H1 (cell line): ENCODE measurements at regions not wholly inside any gene's neighbourhood (a gene's known extent, or its start where the extent isn't known, plus 50 kb on each side); places are given as distances from the start of the nearest gene placed in this dataset.

ENCODE experiments used
- CTCF ChIA-PET: fragments of 300-600 bp; sonication (Branson Sonifier 250); formaldehyde crosslinking; loops from one replicate; lab custom pipeline; 2021; ENCODE audit not compliant: partially characterized antibody; lab: Charles Lee
- POLR2A ChIA-PET: fragments of 300-600 bp; sonication (Branson Sonifier 250); formaldehyde crosslinking; loops from one replicate; lab custom pipeline; 2021; ENCODE audit warnings: inconsistent platforms; ENCODE audit not compliant: partially characterized antibody; lab: Charles Lee
- DNase-seq, 2 experiments: peaks; one replicate each; pipeline versions ENCODE4 v3.0.0 to v3.0.0-alpha.2; 2010 to 2022; ENCODE audit warnings: low spot score in 2 of 2, low read depth in 1 of 2, mixed read lengths in 1 of 2
- FAIRE-seq: peaks from 2 replicates; lab custom pipeline; 2011; peaks lifted over from hg19 to GRCh38; lab: Jason Lieb, UNC
- H2AFZ ChIP-seq: 2 replicates; pipeline ENCODE4 v1.8.1; 2012; ENCODE audit warnings: low read length, inconsistent platforms
- H2AK5ac ChIP-seq: 2 replicates; pipeline ENCODE4 v1.6.1; 2013; ENCODE audit warnings: low read depth, low read length
- H2BK120ac ChIP-seq: replicated peaks from 2 replicates; pipeline ENCODE3; 2013; ENCODE audit warnings: low read depth, low read length, inconsistent platforms
- H2BK12ac ChIP-seq: 2 replicates; pipeline ENCODE4 v1.6.1; 2013; ENCODE audit warnings: low read depth, low read length
- H2BK15ac ChIP-seq: 2 replicates; pipeline ENCODE4 v1.6.1; 2013; ENCODE audit warnings: low read length
- H2BK20ac ChIP-seq: 2 replicates; pipeline ENCODE4 v1.6.1; 2013; ENCODE audit warnings: low read length
- H2BK5ac ChIP-seq: 2 replicates; pipeline ENCODE4 v1.6.1; 2013; ENCODE audit warnings: low read depth, low read length
- H3K14ac ChIP-seq: 2 replicates; pipeline ENCODE4 v1.6.1; 2013; ENCODE audit warnings: inconsistent platforms; ENCODE audit not compliant: insufficient read length
- H3K18ac ChIP-seq: 2 replicates; pipeline ENCODE4 v1.6.1; 2013; ENCODE audit warnings: low read length; ENCODE audit errors: extremely low read depth
- H3K23ac ChIP-seq: 2 replicates; pipeline ENCODE4 v1.6.1; 2013; ENCODE audit warnings: inconsistent platforms; ENCODE audit not compliant: insufficient read length
- H3K23me2 ChIP-seq: 2 replicates; pipeline ENCODE4 v1.6.1; 2013; ENCODE audit warnings: low read depth, low read length
- H3K27ac ChIP-seq: 2 replicates; pipeline ENCODE4 v1.6.1; 2011; ENCODE audit warnings: low read depth, low read length, inconsistent platforms
- H3K27me3 ChIP-seq, 4 experiments: replicated peaks in 1 of 4; 1 replicate in 1 of 4; 2 replicates in 3 of 4; pipeline versions ENCODE4 v1.6.1 to v1.8.1; 2011 to 2013; ENCODE audit warnings: low read length in 3 of 4, mild to moderate bottlenecking in 3 of 4, inconsistent platforms in 2 of 4, mixed read lengths in 2 of 4, moderate library complexity in 1 of 4; ENCODE audit not compliant: control insufficient read depth in 3 of 4, insufficient read depth in 3 of 4; ENCODE audit errors: extremely low read depth in 1 of 4
- H3K36me3 ChIP-seq, 4 experiments: 2 replicates each; pipeline versions ENCODE4 v1.6.1 to v1.8.1; 2011 to 2013; ENCODE audit warnings: mild to moderate bottlenecking in 4 of 4, low read length in 3 of 4, moderate library complexity in 2 of 4, control low read depth in 1 of 4, inconsistent platforms in 1 of 4; ENCODE audit not compliant: insufficient read depth in 4 of 4, control insufficient read depth in 2 of 4
- H3K4ac ChIP-seq: replicated peaks from 2 replicates; pipeline ENCODE3; 2013; ENCODE audit warnings: low read length, low read depth, mixed read lengths, inconsistent platforms; ENCODE audit not compliant: insufficient read length
- H3K4me1 ChIP-seq, 4 experiments: replicated peaks in 1 of 4; 1 replicate in 1 of 4; 2 replicates in 3 of 4; pipeline versions ENCODE4 v1.6.1 to v1.8.1; 2011 to 2013; ENCODE audit warnings: low read length in 3 of 4, inconsistent platforms in 2 of 4, mixed read lengths in 1 of 4; ENCODE audit not compliant: insufficient read depth in 4 of 4, control insufficient read depth in 3 of 4
- H3K4me2 ChIP-seq, 2 experiments: 2 replicates each; pipeline versions ENCODE4 v1.6.1 to v1.8.1; 2011 to 2013; ENCODE audit warnings: low read depth in 2 of 2, low read length in 2 of 2, control low read depth in 1 of 2, inconsistent platforms in 1 of 2, mild to moderate bottlenecking in 1 of 2; ENCODE audit not compliant: insufficient read depth in 1 of 2
- H3K4me3 ChIP-seq, 4 experiments: fragments of 200-600, 300-600 bp in 1 of 4; sonication (generic), shearing (Covaris generic), sonication (Bioruptor Twin) in 1 of 4; 2 replicates each; pipeline versions ENCODE4 v1.5.1 to v1.8.1; 2011 to 2016; ENCODE audit warnings: low read length in 4 of 4, low read depth in 3 of 4, control low read depth in 2 of 4, inconsistent platforms in 2 of 4, mild to moderate bottlenecking in 2 of 4, mixed read lengths in 1 of 4, moderate library complexity in 1 of 4; ENCODE audit not compliant: insufficient read depth in 2 of 4; ENCODE audit errors: extremely low read depth in 1 of 4
- H3K56ac ChIP-seq: replicated peaks from 2 replicates; pipeline ENCODE3; 2013; ENCODE audit warnings: low read depth, mild to moderate bottlenecking, mixed read lengths, low read length, inconsistent platforms; ENCODE audit not compliant: insufficient read length
- H3K79me1 ChIP-seq: 2 replicates; pipeline ENCODE4 v1.6.1; 2013; ENCODE audit warnings: low read depth, low read length, control low read depth
- H3K79me2 ChIP-seq, 2 experiments: 2 replicates each; pipeline versions ENCODE4 v1.6.1 to v1.8.1; 2012 to 2013; ENCODE audit warnings: low read length in 2 of 2, mild to moderate bottlenecking in 2 of 2, inconsistent platforms in 1 of 2; ENCODE audit not compliant: insufficient read depth in 2 of 2, control insufficient read depth in 1 of 2
- H3K9ac ChIP-seq, 4 experiments: replicated peaks in 1 of 4; 1 replicate in 1 of 4; 2 replicates in 3 of 4; pipeline versions ENCODE4 v1.6.1 to v1.8.1; 2011 to 2013; ENCODE audit warnings: low read depth in 3 of 4, low read length in 3 of 4, control low read depth in 2 of 4, mild to moderate bottlenecking in 2 of 4, moderate library complexity in 2 of 4, inconsistent platforms in 1 of 4; ENCODE audit errors: extremely low read depth in 1 of 4
- H3K9me3 ChIP-seq, 2 experiments: 2 replicates each; pipeline versions ENCODE4 v1.6.1 to v1.8.1; 2012 to 2013; ENCODE audit warnings: mild to moderate bottlenecking in 2 of 2, moderate library complexity in 2 of 2, control low read depth in 1 of 2, inconsistent platforms in 1 of 2, low read depth in 1 of 2, low read length in 1 of 2, mixed read lengths in 1 of 2; ENCODE audit not compliant: insufficient read depth in 2 of 2
- H4K20me1 ChIP-seq, 2 experiments: replicated peaks in 1 of 2; 2 replicates each; pipeline versions ENCODE3 to v1.8.1; 2011 to 2013; ENCODE audit warnings: inconsistent platforms in 2 of 2, low read length in 2 of 2, mild to moderate bottlenecking in 1 of 2; ENCODE audit not compliant: insufficient read depth in 2 of 2, control insufficient read depth in 1 of 2
- H4K5ac ChIP-seq: 2 replicates; pipeline ENCODE4 v1.6.1; 2013; ENCODE audit warnings: low read length, low read depth, mixed read lengths, inconsistent platforms; ENCODE audit not compliant: insufficient read length
- H4K8ac ChIP-seq: 2 replicates; pipeline ENCODE4 v1.8.0; 2013; ENCODE audit warnings: mild to moderate bottlenecking, moderate library complexity, low read length, inconsistent platforms; ENCODE audit not compliant: insufficient read depth; ENCODE audit errors: extremely low read depth
- H4K91ac ChIP-seq: replicated peaks from 2 replicates; pipeline ENCODE3; 2013; ENCODE audit warnings: low read length, mixed read lengths, inconsistent platforms; ENCODE audit not compliant: insufficient read length
- BRCA1 ChIP-seq: IDR thresholded peaks from 2 replicates; pipeline ENCODE4 v1.6.1; 2012; ENCODE audit warnings: low read depth, low read length, improper control_type of control experiment
- KDM4A ChIP-seq: IDR thresholded peaks from one replicate; pipeline ENCODE4 v1.7.1; 2012; ENCODE audit warnings: low read depth, mild to moderate bottlenecking, moderate library complexity, low read length, inconsistent platforms; ENCODE audit not compliant: severe bottlenecking
- WGBS, 2 experiments: shearing (Covaris generic) in 1 of 2; methylation state at CpG; one replicate each; pipeline versions ENCODE4 v1.1.6 to v1.1.7; 2013 to 2015; ENCODE audit warnings: low lambda C conversion rate in 2 of 2, mixed read lengths in 2 of 2, inconsistent platforms in 1 of 2, low coverage in 1 of 2, missing lambda C conversion rate in 1 of 2; ENCODE audit not compliant: insufficient replicate concordance in 2 of 2, insufficient coverage in 1 of 2, insufficient read length in 1 of 2; ENCODE audit errors: extremely low coverage in 1 of 2, missing lambda C conversion rate in 1 of 2; 5-methylcytosine and 5-hydroxymethylcytosine counted together

DNA sequence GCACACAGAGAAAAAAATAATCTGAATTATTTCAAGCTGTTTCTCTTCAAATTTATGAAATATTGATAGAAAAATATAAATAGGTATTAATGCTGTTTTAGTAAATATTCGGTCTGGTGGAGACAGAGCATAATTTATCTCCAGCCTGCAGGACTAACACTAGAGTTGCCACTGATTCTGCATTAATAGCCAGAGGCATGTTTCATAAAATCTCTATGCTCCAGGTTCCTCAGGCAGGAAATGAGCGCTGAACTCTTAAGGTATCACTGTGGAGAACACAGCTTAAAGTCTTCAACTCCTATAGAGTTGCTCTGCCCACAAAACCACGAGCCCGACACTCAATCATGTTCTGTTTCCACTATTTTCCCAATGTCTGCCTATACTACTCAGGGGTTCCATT lies 470.0 kb upstream of the TMPO start:
- H2AK5ac ChIP-seq: no peak overlapping the region
- ChIA-PET CTCF (no interaction called here), POLR2A (no interaction called here)
- H3K18ac ChIP-seq: no peak overlapping the region
- H2BK120ac ChIP-seq: no peak overlapping the region
- no peaks in the 10 kb centered on the region for H3K27me3 ChIP-seq
- FAIRE-seq (no peak), DNase-seq (no peak)
- no peak overlapping the region for H3K4ac ChIP-seq
- no peak overlapping the region for H3K56ac ChIP-seq
- H3K9me3 ChIP-seq: no peaks in the 10 kb centered on the region
- H3K4me2 ChIP-seq: no peak overlapping the region
- H4K5ac ChIP-seq: no peak overlapping the region
- H3K14ac ChIP-seq: no peak overlapping the region
- no peak overlapping the region for H2BK5ac ChIP-seq
- H3K4me1 ChIP-seq: no peaks in the 10 kb centered on the region
- H4K91ac ChIP-seq: no peak overlapping the region
- no peak overlapping the region for H2AFZ ChIP-seq
- H3K4me3 ChIP-seq: no peak overlapping the region
- H2BK15ac ChIP-seq: no peak overlapping the region
- no peaks in the 10 kb centered on the region for H3K79me1 ChIP-seq
- H4K8ac ChIP-seq: no peak overlapping the region
- no peaks in the 10 kb centered on the region for H3K36me3 ChIP-seq
- H3K23ac ChIP-seq: no peak overlapping the region
- H3K23me2 ChIP-seq: no peaks in the 10 kb centered on the region
- WGBS, 2 experiments: 80% methylated on average over 4 of the region's 4 CpGs; no CpG with 5 or more reads in 1 of the 2 experiments
- H2BK12ac ChIP-seq: no peak overlapping the region
- no peak overlapping the region for H3K27ac ChIP-seq
- H3K79me2 ChIP-seq: no peaks in the 10 kb centered on the region
- no peaks in the 10 kb centered on the region for H4K20me1 ChIP-seq
- no peak overlapping the region for H2BK20ac ChIP-seq
- H3K9ac ChIP-seq: no peak overlapping the region
- no peak for TF ChIP-seq KDM4A
- TF ChIP-seq BRCA1: no peak
